ENCODE measurements at regions not wholly inside any gene's neighbourhood (a gene's known extent, or its start where the extent isn't known, plus 50 kb on each side); places are given as distances from the start of the nearest gene placed in this dataset.
A peak's percentile ranks its signal among the peaks of the same experiment; 100 is the strongest.

GRCh38 chrX:39755143-39756032, 342.4 kb downstream of the BCOR start (continued):
- TF ChIP-seq E2F8 (IDR thresholded peaks at IDR 0.05; ENCODE audit: low read depth, partially characterized antibody), result no peak
- TF ChIP-seq HDAC3 (IDR thresholded peaks at IDR 0.05; ENCODE audit: borderline replicate concordance, partially characterized antibody), result no peak
- peak; percentile 27 to 56; a peak in 3 of 4 replicates for TF ChIP-seq NRF1 (conservative IDR thresholded peaks at IDR 0.05 in 1 of 2, IDR thresholded peaks at IDR 0.05 in 1 of 2)
- no peak for TF ChIP-seq SIN3B (IDR thresholded peaks at IDR 0.05; ENCODE audit: low read depth)
- no peak for TF ChIP-seq CGGBP1 (CRISPR knock-in tag; IDR thresholded peaks at IDR 0.05)
- no peak for TF ChIP-seq HMGXB4 (CRISPR knock-in tag; IDR thresholded peaks at IDR 0.05)
- TF ChIP-seq ZBED1 (IDR thresholded peaks at IDR 0.05), result no peak
- no peak for TF ChIP-seq SRF (CRISPR knock-in tag; IDR thresholded peaks at IDR 0.05)
- TF ChIP-seq SMARCA4 (IDR thresholded peaks at IDR 0.05), result peak; percentile 51; the same call in 1 of the 2 replicates
- no peak for TF ChIP-seq SRSF9 (IDR thresholded peaks at IDR 0.05; ENCODE audit: borderline replicate concordance, low read depth, low read length)
- no peak for TF ChIP-seq RBM34 (IDR thresholded peaks at IDR 0.05; ENCODE audit: borderline replicate concordance, insufficient read depth, low read length)
- TF ChIP-seq MAX (CRISPR knock-in tag; IDR thresholded peaks at IDR 0.05), result no peak
